Activated T-cell treated with anti-CD3 and anti-CD28 coated beads for 4 hours (primary cell): ENCODE measurements at regions not wholly inside any gene's neighbourhood (a gene's known extent, or its start where the extent isn't known, plus 50 kb on each side); places are given as distances from the start of the nearest gene placed in this dataset.
"Not testable (repeated sequence)": the region's sequence is repeated elsewhere in the genome, so short reads cannot be mapped to it uniquely, and the experiment has no call there.

Source experiments
- DNase-seq: peaks from one replicate; pipeline ENCODE4 v3.0.0-alpha.2; 2020

DNA sequence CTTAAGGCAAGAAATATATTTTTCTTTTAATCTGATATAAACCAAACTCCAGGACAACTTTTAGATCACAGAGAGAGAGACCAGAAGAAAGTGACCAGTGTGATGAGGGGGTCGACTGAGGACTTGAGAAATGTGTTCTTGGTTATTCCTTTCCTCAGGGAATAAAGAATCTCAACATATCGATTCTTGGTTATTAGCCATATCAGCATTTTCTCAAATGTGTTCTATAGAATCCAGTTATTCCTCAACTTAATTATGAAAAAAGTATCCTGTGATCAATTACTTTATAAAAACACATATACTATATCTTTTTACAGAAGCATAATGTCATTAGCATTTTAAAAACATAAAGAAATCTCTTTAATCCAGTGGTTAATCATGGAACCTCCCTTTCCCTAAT, 222.1 kb upstream of the FAM3C start:
- DNase-seq = no peak

DNA sequence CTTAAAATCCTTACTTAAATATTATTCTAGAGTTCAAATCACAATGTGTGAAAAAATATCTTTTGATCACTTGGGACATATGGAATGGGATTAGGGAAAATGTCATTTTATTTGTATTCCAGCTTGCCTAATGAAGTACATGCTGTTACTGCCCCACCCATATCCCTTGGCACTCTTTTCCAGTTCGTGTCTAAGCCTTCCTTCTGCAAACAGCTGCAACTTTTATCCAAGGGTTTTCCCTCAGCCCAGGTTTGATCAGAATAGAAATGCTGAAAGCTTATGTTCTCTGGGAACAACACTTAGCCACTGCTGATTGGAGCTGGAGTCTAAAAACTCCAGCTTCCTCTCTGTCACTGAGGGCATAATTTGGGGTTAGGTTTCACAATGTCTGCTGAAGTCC, 214.1 kb upstream of the FAM3C start:
- DNase-seq = no peak

DNA sequence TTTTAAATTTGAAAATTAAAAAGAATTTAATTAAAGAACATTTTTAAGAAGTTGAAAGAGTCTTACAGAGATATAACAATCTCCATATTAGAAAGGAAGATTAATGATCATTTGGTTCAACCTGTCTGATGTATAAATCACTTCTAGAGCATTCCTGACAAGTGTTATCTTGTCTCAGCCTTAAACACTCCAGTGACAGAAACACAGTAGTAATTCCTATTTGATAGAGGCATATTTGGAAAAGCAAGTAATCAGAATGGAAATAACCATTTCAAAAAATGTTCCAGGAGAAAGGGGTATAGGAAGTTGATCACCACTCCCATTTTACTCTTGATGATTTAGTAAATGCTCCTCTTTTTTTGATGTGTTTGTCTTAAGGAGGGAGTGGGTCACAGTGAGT, 213.1 kb upstream of the FAM3C start:
- no peak for DNase-seq

DNA sequence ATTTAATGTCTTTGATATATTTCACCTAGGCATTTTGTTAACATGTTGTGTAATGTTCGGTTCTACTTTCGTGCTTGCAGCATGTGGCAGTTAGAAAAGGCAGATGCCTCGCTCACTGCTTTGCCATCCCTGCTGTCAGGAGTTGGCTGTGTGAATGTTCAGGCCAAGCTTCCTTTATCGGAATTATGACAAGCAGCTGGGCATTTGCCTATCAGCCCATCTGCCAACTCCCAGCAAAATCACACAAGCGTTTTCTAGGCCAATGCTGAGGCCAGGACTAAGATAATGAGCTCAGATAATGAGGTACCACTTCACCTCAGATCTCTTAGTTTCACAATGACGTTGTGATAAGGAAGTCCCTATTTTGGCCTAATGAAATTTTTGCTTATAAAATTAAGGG, 212.7 kb upstream of the FAM3C start:
- no peak for DNase-seq

DNA sequence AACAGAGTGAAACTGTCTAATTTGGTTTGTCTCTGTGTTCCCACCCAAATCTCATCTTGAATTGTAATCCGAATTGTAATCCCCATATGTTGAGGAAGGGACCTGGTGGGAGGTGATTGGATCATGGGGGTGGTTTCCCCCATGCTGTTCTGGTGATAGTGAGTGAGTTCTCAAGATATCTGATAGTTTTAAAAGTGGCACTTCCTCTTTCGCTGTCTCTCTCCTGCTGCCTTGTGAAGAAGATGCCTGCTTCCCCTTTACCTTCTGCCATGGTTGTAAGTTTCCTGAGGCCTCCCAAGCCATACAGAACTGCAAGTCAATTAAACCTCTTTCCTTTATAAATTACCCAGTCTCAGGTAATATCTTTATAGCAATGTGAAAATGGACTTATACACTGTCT, 212.1 kb upstream of the FAM3C start:
- not testable (repeated sequence) for DNase-seq

DNA sequence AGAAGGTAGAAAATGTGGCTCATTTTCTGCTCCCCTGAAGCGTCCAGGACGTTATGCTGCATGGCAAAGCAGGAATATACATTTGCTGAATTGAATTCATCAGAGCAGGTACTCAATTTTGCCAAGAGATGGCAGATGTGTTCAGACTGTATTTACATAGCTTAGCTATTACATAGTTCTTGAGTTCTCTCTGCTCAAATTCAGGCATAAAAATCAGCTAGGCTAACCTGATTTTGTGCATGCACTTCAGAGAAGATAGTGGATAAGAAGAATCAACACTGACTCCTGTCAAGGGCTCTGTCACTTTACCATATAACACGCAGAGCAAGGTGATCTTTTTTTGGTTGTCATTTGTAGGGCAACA, 209.2 kb upstream of the FAM3C start:
- no peak for DNase-seq

DNA sequence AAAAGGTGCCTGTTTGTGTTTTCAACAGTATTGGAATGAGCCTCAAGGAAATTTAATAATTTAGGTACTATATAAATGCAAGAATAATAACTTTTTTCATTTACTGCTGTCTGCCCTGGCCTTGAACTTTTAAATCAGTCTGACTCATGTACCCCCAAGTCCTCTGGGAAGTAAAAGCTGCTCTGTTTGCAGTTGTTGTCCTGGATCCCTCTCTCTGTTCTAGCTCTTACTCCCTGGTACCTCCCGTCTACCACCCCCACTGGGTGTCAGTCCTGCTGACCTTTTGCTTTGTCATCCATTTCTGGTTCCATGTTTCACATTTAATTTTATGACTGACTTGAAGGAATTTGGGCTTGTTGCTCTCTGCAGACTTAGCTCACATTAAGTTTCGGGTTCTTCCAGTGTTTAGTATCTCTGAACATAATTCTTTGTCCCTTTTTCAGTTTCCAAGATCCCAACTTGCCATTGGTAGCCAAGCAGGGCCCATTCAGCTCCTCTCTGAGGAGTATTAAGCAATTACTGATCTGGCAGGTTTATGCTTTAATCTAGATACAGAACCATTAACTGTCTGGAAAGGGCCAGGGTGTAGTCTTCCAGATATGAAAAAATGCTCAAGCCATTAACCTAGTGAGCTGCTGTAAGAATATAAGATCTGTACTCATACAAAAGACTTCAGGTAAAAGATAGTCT, 208.7 kb upstream of the FAM3C start:
- DNase-seq = no peak

DNA sequence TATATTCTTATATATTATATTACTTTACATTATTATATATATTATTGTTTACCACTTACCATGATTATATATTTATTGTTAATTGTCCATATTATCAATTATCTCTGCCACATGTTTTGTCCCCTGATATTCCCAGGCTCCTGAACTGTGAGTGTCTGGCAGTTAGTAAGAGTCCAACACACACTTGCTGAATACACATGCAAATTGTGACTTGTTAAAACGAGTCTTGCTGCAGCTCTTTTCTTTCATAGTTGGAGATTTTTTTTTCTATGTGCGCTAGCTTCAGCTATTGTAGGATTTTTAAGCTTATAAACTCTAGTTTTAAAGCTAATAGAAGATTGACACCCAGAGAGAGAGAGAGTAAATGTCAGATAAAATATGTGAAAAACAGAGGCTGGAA, 207.8 kb upstream of the FAM3C start:
- no peak for DNase-seq

DNA sequence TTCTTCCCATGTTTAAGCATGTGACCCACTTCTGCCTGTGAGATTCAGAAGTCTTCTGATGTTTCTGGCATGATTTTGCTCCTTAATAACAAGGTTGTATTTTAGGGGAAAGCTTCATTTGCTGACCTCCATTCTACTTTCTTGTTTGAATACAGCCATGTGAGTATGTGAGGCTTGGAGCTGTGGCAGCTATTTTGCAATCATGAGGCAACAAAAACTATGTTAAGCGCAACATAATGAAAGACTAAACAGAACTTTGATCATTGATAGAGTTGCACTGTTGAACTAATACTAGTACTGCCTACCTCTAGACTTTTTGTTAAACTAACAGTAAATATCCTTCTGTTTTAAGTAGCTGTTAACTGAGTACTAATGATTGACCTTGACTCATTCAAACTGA, 203.8 kb upstream of the FAM3C start:
- no peak for DNase-seq

DNA sequence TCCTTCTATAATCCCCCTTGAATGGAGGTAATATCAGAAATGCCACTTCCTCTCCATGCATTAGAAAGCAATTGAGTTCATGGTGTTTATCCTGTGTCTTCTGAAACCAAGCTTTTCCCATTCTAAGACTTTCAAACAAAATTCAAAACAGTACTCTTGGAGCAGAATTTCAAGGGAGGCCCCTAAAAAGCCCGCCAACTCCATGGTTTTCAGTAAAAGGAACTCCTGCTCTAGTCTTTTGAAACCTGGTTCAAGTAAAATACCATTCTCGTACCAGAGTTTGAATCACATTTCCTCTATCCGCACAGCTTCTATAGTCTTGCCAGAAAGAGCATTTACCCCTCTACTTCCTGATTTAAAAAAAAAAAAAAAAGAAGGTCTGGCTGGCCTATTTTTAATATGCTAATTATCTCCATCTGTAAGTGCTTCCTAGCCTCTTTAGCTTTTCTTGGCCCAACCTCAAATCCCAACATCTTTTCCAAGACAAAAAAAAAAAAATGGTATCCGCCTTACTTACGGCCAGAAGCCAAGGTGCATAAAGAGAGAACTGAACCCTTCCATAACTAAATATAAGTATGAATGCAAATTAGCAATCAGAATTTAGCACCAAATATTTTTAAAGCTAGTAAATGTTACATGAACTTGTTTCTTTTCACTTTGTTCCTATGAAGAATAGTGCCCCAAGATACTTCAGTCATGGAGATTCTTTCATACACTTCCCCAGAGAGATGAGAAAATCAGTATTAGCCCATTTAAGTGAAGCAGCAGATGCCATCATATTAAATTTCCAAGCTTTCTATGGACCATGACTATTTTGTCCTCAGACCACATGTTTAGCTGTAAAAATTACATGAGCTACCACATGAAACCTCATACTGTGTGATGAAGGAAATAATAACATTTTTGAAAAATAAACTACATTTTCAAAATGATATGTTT, 199.9 kb upstream of the FAM3C start:
- no peak for DNase-seq

DNA sequence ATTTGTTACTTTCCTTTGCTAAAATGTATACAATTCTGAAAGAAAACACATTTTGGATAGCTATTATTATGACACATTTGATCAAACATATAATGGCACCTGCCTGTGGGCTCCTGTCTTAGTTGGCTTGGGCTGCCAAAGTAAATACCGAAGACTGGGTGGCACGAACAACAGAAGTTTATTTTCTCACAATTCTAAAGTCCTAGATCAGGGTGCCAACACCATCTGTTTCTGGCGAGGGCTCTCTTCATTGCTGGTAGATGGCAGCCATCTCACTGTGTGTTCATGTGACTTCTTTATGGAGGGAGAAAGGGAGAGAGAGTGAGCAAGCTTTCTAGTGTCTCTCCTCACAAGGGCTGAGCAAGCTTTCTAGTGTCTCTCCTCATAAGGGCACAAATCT, 195.8 kb upstream of the FAM3C start:
- DNase-seq = no peak

DNA sequence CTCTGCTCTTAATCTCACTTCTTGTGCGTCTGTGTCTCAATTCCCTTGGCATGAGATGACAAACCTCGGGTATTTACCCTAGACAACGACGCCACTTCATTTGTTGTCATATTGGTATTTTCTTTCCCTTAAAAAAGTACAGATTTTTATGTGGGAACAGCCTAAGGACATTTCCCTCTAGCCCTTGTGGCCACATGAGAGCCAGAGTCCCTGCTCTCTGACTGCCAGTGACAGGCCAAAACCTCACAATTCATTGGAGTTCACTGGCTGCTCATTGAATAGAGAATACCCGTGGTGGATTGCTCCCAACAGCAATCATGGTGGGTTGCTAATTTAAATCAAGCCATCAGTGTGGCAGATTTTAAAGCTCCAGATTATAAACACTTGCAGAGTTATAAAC, 191.3 kb upstream of the FAM3C start:
- no peak for DNase-seq

DNA sequence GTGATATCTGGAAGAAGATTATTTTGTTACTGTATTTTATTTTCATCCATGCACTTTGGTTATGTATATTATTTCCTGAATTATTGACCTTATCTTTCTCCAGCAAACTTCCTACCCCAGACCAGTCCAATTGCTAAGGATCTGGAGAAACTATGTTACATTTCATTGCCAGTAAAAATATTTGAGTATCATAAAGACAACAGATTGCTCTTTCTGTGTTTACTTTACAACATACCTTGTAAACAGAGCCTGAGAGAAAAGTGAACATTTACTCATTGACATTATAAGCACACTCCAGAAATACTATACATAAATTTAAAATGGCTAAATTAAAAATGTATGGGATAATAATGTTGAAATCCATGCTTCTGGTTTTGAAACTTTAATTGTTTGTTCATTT, 186.2 kb upstream of the FAM3C start:
- DNase-seq = no peak

DNA sequence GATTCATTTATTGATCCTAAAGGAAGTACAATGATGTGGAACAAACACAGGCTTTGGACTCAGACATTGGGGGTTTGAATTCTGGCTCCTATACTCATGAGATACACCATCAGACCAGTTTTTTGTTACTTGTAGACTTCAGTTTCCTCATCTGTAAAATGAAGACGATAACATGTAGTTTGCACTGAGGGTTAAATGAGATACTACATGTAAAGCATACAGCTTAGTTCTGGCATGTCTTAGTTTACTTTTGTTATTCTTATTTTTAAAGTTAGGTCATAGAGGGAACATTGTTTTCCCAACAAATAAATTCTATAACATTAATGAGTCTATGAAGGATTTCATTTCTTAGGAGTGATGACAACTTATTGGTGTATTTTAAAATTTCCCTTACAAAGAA, 183.5 kb upstream of the FAM3C start:
- no peak for DNase-seq

DNA sequence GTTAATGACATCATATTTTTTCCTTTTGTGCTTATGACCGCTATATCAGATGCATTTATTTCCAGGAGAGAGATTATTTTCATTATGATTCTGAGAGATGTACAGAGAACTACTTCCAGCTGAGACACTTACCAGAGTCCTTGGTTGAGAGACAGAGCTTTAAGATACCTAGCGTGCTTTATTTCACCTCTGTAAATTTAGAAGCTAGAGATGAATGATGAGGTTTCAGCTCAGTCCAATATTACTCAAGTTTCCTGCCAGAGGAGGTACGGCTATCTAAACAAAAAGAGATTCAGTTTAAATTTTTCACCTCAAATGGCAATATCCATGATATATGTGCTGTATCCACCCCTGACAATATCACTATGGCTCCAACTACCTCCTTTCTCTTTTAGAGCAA, 182.6 kb upstream of the FAM3C start:
- DNase-seq = no peak

DNA sequence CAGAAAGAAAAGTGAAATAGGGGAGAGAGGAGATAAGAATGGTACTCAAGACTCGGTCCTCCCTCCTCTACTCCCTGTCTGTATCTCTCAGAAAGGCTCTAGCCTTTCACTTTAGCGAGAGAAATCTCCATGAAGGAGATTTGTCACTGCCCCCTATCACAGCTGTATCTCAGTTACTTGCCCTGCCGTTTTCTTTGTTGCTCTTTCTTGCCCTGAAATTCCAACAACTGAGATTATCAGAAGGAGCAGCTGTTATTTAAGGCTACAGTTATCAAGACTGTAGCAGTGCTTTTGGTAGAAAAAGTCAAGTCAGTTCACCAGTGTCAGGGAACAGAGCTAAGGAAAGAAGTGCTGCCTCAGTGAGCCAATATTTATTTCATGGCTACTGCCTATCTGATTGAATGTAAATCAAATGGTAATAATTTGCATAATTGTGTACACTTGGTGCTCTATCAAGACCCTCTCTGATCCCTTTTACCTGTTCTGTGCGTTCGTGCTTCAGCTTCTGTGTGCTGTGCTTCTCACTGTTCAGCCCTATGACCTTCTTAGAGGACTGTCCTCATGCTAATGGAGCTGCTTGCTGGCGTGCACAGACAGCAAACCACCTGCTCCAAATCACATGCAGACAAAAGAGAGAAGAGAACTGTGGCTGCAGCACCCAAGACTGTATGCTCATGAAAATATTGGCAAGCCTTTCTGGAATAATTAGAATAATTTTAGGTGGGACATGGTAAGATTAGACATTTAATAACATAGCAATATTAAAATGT, 180.2 kb upstream of the FAM3C start:
- DNase-seq = no peak

DNA sequence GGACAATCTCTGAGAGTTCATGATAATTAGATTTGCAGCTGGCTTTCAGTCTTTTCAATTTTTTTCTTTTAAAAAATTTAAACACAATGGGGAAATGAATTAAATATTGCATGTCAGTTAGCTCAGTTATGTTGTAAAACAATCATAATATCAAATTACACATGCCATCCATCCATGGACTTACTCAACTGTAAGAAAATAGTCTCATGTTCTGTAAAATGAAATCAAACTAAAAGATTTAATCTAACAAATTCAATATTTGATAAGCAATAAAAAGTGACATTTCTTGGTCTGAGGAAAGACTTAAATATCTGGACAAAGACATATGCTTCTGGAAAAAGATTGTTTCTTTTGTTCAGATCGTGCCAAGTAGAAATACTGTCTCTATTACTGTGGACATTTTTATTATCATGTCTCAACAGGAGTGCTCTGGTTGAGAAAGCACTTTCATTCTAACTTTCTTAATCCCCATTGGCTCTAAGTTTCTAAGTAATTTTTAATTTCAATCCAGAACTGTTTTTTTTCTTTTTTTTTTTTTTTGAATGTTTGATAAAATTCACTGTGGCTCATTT, 179.2 kb upstream of the FAM3C start:
- no peak for DNase-seq

DNA sequence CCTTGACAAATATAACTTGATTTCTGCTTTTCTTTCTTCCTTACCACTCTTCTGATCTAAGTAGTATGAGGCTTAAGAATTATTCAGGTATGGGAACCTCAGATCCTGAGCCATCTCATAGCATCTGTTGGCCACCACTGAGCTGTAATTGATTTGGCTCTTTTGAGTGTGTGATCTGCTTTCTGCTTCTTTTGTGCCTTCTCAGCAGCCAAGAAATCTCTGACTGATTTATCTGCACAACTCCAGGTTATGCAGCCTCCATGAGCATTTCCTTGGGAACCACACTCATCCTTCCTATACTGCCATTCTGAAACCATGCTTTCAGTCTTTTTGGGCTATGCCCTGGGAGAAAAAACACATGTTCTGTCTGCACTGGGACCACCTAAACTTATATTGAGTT, 178.0 kb upstream of the FAM3C start:
- DNase-seq = no peak

DNA sequence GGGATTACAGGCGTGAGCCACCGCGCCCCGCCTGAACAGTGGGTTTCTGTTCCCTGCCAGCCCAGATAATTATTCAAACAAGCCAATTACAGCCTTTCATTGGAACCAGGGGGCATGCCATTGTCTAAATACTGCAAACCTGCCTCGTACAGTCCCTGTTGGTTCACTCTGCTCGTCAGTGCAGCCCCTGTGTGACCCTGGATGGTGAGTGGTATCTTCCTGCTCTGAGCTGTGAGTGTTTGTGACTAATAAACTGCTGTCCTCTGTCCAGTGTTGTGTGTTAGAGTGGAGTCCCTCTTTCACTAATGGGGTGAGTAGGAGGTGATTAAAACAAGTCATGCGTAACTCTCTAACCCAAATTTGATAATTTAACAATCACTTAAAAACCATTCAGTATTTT, 176.5 kb upstream of the FAM3C start:
- no peak for DNase-seq

DNA sequence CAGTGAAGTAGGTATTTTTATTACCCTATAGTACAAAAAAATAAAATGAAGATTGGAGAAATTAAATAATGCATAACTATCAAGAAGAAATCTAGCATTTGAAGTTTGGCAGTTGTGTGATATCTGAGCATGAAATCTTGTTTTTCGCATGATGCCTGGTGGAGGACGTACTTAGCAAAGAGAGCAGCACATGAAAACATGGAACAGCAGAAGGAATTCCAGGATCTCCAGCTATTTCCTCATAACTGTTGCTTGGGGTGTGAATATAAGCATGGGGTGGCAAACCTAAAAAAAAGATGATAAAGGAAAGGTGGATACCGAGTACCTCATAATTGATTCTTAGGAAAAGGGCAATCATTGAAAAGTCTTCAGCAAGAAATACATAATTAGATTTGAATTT, 174.3 kb upstream of the FAM3C start:
- no peak for DNase-seq

DNA sequence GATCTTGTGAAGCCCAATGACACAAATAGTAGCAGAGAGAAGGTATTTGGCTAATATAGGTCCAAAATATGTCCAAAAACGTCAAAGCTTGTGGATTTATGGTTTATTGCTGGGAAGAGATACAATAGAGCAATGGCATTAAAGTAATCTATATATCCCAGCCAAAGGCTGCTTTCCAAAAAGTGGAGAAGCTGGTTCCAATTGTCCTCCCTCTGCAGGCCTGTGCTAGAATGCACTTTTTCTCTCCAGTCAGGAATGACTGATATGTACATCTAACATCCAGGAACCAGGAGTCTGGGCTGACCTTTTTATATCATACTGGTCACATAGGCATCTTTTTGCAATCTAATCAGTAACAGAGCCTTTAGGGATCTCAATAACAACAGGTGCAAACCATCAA, 167.1 kb upstream of the FAM3C start:
- no peak for DNase-seq

DNA sequence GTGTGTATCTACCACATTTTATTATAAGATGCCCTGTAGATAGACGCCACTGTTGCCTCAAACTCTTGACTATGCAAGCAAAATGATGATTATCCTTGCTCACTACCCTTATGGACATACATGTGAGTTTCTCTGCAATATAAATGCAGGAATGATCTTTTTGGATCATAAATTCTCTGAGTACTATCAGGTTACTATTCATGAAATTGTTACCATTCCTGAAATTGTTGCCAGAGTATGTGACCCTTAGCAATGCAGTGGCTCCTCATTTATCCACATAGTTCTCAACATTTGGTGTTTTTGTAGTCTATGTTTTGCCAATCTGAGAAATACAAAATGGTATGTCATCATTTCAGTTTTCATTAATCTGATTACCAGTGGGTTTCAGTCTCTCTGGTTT, 166.2 kb upstream of the FAM3C start:
- no peak for DNase-seq

DNA sequence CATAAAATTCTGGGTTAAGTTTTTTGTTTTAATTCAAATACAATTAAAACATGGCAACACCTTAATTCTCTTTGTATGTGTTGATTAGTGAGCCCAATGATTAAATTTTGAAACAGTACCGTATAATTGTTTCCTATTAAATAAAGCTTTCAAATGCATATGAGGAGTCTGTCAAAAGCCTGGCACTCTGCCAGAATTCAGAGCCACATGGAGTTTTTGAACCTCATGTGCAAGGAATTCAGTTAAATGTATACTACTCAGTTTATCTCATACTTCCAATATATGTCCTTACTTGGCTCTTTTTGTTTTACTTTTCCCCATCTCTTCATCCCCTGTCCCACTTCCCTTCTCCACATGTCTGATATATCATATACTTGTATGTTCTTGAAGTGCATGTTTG, 165.6 kb upstream of the FAM3C start:
- DNase-seq = no peak
